Memory B cell (primary cell): ENCODE measurements at regions not wholly inside any gene's neighbourhood (a gene's known extent, or its start where the extent isn't known, plus 50 kb on each side); places are given as distances from the start of the nearest gene placed in this dataset.

Experiments used
- ATAC-seq: fragments of 150-1000 bp; cut with Tn5 transposase; 2 replicates; pipeline ENCODE4 v1.10.0; 2021; ENCODE audit warnings: low read depth, mild to moderate bottlenecking, moderate library complexity
- DNase-seq, 2 donors: peaks; one replicate each; pipeline ENCODE4 v3.0.0; 2022; ENCODE audit warnings: low spot score in 2 of 2
- H3K27ac Mint-ChIP-seq: one replicate; pipeline ENCODE4 v1.8.0; 2022; ENCODE audit warnings: mild to moderate bottlenecking, moderate library complexity, mixed read lengths
- H3K27me3 Mint-ChIP-seq: one replicate; pipeline ENCODE4 v1.8.0; 2022; ENCODE audit warnings: mixed read lengths
- H3K36me3 Mint-ChIP-seq: one replicate; pipeline ENCODE4 v1.8.0; 2022; ENCODE audit warnings: mild to moderate bottlenecking, mixed read lengths
- H3K4me1 Mint-ChIP-seq: one replicate; pipeline ENCODE4 v1.8.0; 2022; ENCODE audit warnings: mixed read lengths
- H3K4me3 Mint-ChIP-seq: one replicate; pipeline ENCODE4 v1.8.0; 2022; ENCODE audit warnings: mild to moderate bottlenecking, moderate library complexity, mixed read lengths
- H3K9me3 Mint-ChIP-seq: one replicate; pipeline ENCODE4 v1.8.0; 2022; ENCODE audit warnings: mixed read lengths

GRCh38 chr5:62954578-62954977, 376.0 kb downstream of the LRRC70 start:
- no peak for ATAC-seq
- no peaks in the 10 kb centered on the region for H3K4me1 Mint-ChIP-seq
- no peak overlapping the region for H3K27ac Mint-ChIP-seq
- H3K36me3 Mint-ChIP-seq = no peaks in the 10 kb centered on the region
- H3K4me3 Mint-ChIP-seq = no peak overlapping the region
- H3K9me3 Mint-ChIP-seq = peaks cover 1% of the 10 kb centered on the region
- no peak for DNase-seq
- H3K27me3 Mint-ChIP-seq = no peaks in the 10 kb centered on the region

- H3K27ac Mint-ChIP-seq = no peak overlapping the region
- no peaks in the 10 kb centered on the region for H3K36me3 Mint-ChIP-seq
- H3K4me3 Mint-ChIP-seq = no peak overlapping the region
- peaks cover 1% of the 10 kb centered on the region for H3K27me3 Mint-ChIP-seq
- H3K9me3 Mint-ChIP-seq = peaks cover 3% of the 10 kb centered on the region
- no peak for DNase-seq
- H3K4me1 Mint-ChIP-seq = no peaks in the 10 kb centered on the region
- ATAC-seq = no peak
These were observed 369.7 kb downstream of the LRRC70 start for GRCh38 chr5:62948301-62948700.

GRCh38 chr5:62942384-62942783, 363.8 kb downstream of the LRRC70 start:
- Mint-ChIP-seq H3K4me1 (no peaks in the 10 kb centered on the region), H3K36me3 (no peaks in the 10 kb centered on the region), H3K27ac (no peak overlapping the region), H3K4me3 (no peak overlapping the region), H3K27me3 (peaks cover 1% of the 10 kb centered on the region), H3K9me3 (peaks cover 5% of the 10 kb centered on the region)
- DNase-seq (no peak), ATAC-seq (no peak)

GRCh38 chr5:62938927-62939326, 360.3 kb downstream of the LRRC70 start:
- Mint-ChIP-seq H3K27me3 (no peaks in the 10 kb centered on the region), H3K4me3 (no peak overlapping the region), H3K27ac (no peak overlapping the region), H3K4me1 (no peaks in the 10 kb centered on the region), H3K9me3 (peaks cover 1% of the 10 kb centered on the region), H3K36me3 (no peaks in the 10 kb centered on the region)
- ATAC-seq (no peak), DNase-seq (no peak)

- Mint-ChIP-seq H3K4me3 (no peak overlapping the region), H3K27me3 (no peaks in the 10 kb centered on the region), H3K9me3 (peaks cover 1% of the 10 kb centered on the region), H3K27ac (no peak overlapping the region), H3K4me1 (no peaks in the 10 kb centered on the region), H3K36me3 (no peaks in the 10 kb centered on the region)
- ATAC-seq (no peak), DNase-seq (no peak)
These were observed 359.3 kb downstream of the LRRC70 start for GRCh38 chr5:62937661-62938558.

GRCh38 chr5:62935660-62936059, 357.0 kb downstream of the LRRC70 start:
- Mint-ChIP-seq H3K27ac (no peak overlapping the region), H3K4me3 (no peak overlapping the region), H3K27me3 (no peaks in the 10 kb centered on the region), H3K9me3 (no peaks in the 10 kb centered on the region), H3K4me1 (no peaks in the 10 kb centered on the region), H3K36me3 (no peaks in the 10 kb centered on the region)
- no peak for DNase-seq
- ATAC-seq = no peak

GRCh38 chr5:62934319-62934718, 355.7 kb downstream of the LRRC70 start:
- Mint-ChIP-seq H3K27me3 (no peaks in the 10 kb centered on the region), H3K9me3 (no peaks in the 10 kb centered on the region), H3K4me1 (no peaks in the 10 kb centered on the region), H3K36me3 (no peaks in the 10 kb centered on the region), H3K4me3 (no peak overlapping the region), H3K27ac (no peak overlapping the region)
- DNase-seq (no peak), ATAC-seq (no peak)

- Mint-ChIP-seq H3K9me3 (no peaks in the 10 kb centered on the region), H3K4me3 (no peak overlapping the region), H3K27me3 (no peaks in the 10 kb centered on the region), H3K36me3 (no peaks in the 10 kb centered on the region), H3K4me1 (no peaks in the 10 kb centered on the region), H3K27ac (no peak overlapping the region)
- DNase-seq (no peak), ATAC-seq (no peak)
These were observed 354.6 kb downstream of the LRRC70 start for GRCh38 chr5:62933261-62933660.

- H3K27ac Mint-ChIP-seq = no peak overlapping the region
- no peak for ATAC-seq
These were observed 352.7 kb downstream of the LRRC70 start for GRCh38 chr5:62931153-62931950.

GRCh38 chr5:62922191-62922590, 343.6 kb downstream of the LRRC70 start:
- Mint-ChIP-seq H3K27ac (no peak overlapping the region), H3K9me3 (peaks cover 2% of the 10 kb centered on the region), H3K4me3 (no peak overlapping the region), H3K27me3 (no peaks in the 10 kb centered on the region), H3K4me1 (no peaks in the 10 kb centered on the region), H3K36me3 (no peaks in the 10 kb centered on the region)
- ATAC-seq (no peak), DNase-seq (no peak)

More at GRCh38 chr5:62931153-62931950, 352.7 kb downstream of the LRRC70 start:
- H3K4me1 Mint-ChIP-seq = no peaks in the 10 kb centered on the region
- no peaks in the 10 kb centered on the region for H3K36me3 Mint-ChIP-seq
- peaks cover 2% of the 10 kb centered on the region for H3K9me3 Mint-ChIP-seq
- no peak overlapping the region for H3K4me3 Mint-ChIP-seq
- H3K27me3 Mint-ChIP-seq = no peaks in the 10 kb centered on the region
- no peak for DNase-seq

- no peaks in the 10 kb centered on the region for H3K9me3 Mint-ChIP-seq
- H3K4me3 Mint-ChIP-seq = no peak overlapping the region
- H3K36me3 Mint-ChIP-seq = no peaks in the 10 kb centered on the region
- H3K27ac Mint-ChIP-seq = no peak overlapping the region
- DNase-seq = no peak
- H3K4me1 Mint-ChIP-seq = no peaks in the 10 kb centered on the region
- peaks cover 2% of the 10 kb centered on the region for H3K27me3 Mint-ChIP-seq
- no peak for ATAC-seq
These were observed 342.2 kb downstream of the LRRC70 start for GRCh38 chr5:62920856-62921255.

GRCh38 chr5:62909326-62909725, 330.7 kb downstream of the LRRC70 start:
- no peak for ATAC-seq
- H3K27me3 Mint-ChIP-seq = no peaks in the 10 kb centered on the region
- no peak overlapping the region for H3K4me3 Mint-ChIP-seq
- H3K4me1 Mint-ChIP-seq = no peaks in the 10 kb centered on the region
- no peak for DNase-seq
- H3K9me3 Mint-ChIP-seq = no peaks in the 10 kb centered on the region
- no peaks in the 10 kb centered on the region for H3K36me3 Mint-ChIP-seq
- no peak overlapping the region for H3K27ac Mint-ChIP-seq

- ATAC-seq (no peak), DNase-seq (no peak)
- no peaks in the 10 kb centered on the region for H3K9me3 Mint-ChIP-seq
- no peaks in the 10 kb centered on the region for H3K4me1 Mint-ChIP-seq
- peaks cover 2% of the 10 kb centered on the region for H3K36me3 Mint-ChIP-seq
- H3K27ac Mint-ChIP-seq = no peak overlapping the region
- H3K27me3 Mint-ChIP-seq = peaks cover 2% of the 10 kb centered on the region
- no peak overlapping the region for H3K4me3 Mint-ChIP-seq
These were observed 323.5 kb downstream of the LRRC70 start for GRCh38 chr5:62902126-62902525.

- no peak for DNase-seq
- Mint-ChIP-seq H3K27ac (no peak overlapping the region), H3K27me3 (peaks cover 2% of the 10 kb centered on the region), H3K9me3 (no peaks in the 10 kb centered on the region), H3K4me1 (no peaks in the 10 kb centered on the region), H3K36me3 (peaks cover 2% of the 10 kb centered on the region), H3K4me3 (no peak overlapping the region)
- ATAC-seq = no peak
These were observed 322.4 kb downstream of the LRRC70 start for GRCh38 chr5:62900976-62901375.
